ENCODE measurements at regions not wholly inside any gene's neighbourhood (a gene's known extent, or its start where the extent isn't known, plus 50 kb on each side); places are given as distances from the start of the nearest gene placed in this dataset.
A peak's percentile ranks its signal among the peaks of the same experiment; 100 is the strongest.

DNA sequence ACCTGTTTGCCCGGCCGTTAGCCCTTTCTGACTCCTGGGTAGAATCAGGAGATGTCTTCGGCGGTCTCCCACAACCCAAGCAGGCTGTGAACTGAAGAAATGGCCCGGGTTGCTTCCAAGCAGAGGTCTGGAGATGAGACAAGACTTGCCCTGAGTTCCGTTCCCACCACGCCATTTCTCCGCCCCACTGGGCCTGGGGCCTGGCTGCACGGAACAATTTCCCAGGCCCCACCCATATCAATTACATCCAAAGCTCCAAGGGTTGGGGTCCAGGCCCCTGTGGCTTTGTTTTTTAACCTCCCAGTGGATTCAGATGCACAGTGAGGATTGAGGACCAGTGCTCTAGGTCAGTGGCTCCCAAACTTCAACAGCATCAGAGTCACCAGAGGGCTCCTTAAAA is 214.5 kb upstream of the ARID1B start:
- no peak for DNase-seq (ENCODE audit: low read depth)

- DNase-seq (ENCODE audit: low read depth): no peak
These were observed 215.2 kb upstream of the ARID1B start for GRCh38 chr6:156562019-156562418.

DNA sequence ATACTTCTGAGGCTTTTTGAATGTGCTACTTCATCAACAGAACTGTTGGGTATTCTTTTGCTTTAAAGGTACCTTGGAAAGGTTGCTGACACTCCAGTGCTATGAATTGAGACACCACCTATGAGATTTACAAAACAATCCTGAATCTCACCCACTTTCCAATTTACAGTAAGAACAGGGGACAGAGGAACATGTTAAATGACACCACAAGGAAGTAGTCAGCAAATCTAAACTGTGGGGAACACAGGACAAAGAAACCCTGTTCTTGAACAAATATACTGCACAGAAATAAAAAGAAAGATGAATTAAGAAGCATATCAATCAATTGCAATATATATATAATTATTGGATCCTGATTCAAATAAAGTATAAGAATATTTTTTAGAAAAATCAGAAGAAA is 216.7 kb upstream of the ARID1B start:
- no peak for DNase-seq (ENCODE audit: low read depth)

DNA sequence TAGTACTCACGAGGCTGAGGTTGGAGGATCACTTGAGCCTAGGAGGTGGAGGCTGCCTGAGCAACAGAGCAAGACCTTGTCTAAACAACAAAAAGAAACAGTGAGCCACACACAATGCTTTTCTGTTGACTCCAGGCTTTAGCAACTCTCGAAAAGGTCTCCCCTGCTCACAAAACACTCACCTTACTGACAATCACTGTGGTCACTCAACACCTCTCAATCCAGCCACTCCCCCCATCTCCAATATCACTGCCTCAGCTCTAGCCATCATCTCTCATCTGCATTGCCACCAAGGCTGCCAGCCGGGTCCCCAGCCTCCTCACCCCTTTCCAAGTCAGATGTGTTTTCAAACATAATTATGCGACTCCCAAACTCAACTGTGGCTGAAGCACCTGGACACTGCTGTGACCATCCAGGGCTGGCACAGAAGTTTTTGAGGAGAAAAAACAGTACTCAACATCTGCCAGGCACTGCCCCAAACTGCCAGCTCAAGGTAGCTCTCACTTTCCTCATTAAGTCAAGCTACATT is 218.0 kb upstream of the ARID1B start:
- DNase-seq (ENCODE audit: low read depth): no peak

- DNase-seq (ENCODE audit: low read depth): no peak
These were observed 219.3 kb upstream of the ARID1B start for GRCh38 chr6:156557911-156558259.

DNA sequence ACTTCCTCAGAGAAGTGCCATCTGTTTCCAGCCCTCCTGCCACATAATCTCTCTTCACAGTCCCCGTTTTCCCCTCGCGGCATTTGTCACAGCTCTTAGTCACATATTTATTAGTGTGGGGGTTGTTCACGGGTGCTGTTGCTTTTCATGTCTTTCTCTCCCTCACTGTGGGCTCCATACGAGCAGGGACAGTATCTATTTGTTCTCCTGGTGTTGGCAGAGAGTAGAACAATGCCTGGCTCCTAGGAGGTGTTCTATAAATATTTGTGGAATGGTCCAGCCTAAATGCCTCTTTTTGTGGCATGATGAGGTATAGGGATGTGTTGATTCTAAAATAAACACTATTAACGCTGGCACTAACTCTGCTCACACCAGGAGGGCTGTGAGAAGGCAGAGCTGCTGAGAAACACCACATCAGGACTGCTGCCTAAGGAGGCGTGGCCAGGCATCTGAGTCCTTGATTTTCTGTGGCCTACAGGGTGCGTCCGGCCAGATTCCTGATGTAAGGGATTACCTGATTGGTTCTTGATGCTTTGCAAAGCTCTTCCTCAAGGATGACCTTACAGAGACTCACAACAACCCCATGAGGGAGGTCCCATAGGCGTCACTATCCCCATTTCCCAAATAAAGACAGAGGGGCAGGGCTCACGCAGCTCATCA is 219.8 kb upstream of the ARID1B start:
- DNase-seq (ENCODE audit: low read depth): peak; percentile 7

DNA sequence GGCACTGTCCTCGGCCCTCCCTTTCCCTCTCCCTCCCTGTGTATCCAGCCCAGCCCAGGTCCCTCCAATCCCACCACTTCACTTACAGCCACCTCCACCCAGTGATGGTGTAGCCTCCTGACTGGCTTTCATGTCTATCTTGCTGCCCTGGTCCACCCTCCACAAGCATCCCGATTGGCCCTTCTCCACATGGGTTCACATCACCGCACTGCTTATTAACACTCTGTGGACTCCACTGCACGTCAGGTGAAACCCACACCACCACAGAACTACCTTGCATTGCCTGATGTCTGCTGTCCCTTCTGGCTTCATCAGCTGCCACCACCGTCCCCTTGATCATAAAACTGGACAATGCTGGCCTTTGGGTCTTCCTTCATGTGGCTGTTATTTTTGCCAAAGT is 220.4 kb upstream of the ARID1B start:
- no peak for DNase-seq (ENCODE audit: low read depth)

DNA sequence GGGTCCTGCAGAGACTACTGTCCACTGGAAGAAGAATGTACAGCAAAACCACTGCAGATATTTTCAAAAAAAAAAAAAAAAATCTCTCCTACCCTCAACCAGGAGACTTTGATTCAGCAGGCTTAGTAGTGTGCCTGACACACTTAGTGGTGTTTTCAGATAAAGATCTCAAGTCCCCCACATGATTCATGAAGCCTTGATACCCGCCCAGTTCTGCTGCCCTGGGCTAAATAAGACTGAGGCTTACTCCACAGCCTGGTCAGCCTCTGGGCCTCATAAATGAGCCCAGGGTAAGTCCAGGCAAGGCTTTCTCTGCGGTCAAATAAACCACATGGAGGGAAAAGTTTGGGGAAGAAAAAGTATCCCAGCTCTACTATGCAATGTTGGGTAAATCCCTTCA is 222.1 kb upstream of the ARID1B start:
- DNase-seq (ENCODE audit: low read depth): no peak

DNA sequence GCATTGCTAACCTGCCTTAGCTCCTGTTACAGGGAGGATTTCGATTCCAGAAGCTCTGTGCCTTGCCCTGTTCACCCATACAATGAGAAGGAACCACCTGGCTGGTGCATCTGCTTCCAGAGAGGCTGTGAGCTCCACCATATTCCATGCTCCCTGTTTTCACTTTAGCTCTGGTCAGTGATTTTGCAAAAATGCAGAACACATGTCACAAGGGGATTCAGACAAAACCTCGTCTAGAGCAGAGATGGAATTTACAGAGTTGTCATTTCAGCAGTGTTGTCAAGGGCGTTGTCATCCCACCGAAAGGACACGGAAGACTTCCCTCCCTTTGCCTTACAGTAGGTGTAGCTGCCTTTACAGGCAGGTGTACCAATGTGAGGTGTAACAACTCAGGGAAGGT is 223.0 kb upstream of the ARID1B start:
- no peak for DNase-seq (ENCODE audit: low read depth)

GRCh38 chr6:156552849-156553248 is 224.3 kb upstream of the ARID1B start:
- DNase-seq (ENCODE audit: low read depth): no peak

DNA sequence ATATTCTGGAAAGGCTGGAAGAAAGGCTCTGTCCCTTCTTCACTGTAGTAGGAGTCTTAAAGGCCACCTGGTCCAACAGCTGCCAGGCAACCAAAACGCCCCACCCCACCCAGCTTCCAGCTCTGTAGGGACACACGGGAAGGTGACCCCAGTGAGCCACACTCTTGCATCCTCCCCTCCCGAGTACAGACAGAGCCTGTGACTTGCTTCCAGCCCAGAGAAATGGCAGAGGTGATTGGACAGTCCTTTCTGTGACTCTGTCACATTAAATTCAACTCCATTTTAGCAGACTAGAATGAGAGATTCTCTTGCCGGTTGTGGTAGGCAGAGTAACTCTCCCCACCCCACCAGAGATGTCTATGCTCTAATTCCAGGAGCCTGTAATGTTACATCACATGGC is 226.2 kb upstream of the ARID1B start:
- DNase-seq (ENCODE audit: low read depth): no peak

DNA sequence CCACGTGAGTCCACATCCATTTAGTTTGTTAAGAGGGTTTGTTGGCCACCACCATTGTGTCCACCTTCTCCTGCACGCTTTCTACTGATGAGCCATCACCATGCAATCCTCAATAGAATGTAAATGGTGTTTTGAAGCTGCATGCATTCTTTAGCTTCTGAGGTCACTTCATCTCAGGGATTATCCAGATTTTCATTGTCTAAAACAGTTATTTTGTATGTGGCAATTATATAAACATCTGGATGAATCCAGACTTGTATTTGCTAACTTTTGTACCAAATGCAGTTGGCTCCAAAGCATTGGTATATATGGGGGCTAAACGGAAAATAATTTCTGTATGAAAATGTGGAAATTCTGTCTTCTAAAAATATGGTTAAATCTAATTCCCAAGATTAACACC is 231.2 kb upstream of the ARID1B start:
- DNase-seq (ENCODE audit: low read depth): no peak

- no peak for DNase-seq (ENCODE audit: low read depth)
These were observed 232.2 kb upstream of the ARID1B start for GRCh38 chr6:156545021-156545420.

DNA sequence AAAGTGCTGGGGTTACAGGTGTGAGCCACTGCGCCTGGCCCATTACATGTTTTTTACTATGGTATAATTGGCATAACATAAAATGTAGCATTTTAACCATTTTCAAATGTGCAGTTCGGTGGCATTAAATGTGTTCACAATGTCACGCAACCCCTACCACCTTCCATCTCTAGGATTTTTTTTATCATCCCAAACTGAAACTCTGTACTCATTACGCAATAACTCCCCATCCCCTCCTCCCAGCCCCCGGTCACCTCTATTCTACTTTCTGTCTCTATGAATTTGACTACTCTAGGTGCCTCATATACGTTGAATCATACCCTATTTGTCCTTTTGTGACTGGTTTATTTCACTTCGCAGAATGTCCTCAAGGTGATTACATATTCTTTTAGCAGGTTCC is 233.1 kb upstream of the ARID1B start:
- no peak for DNase-seq (ENCODE audit: low read depth)

DNA sequence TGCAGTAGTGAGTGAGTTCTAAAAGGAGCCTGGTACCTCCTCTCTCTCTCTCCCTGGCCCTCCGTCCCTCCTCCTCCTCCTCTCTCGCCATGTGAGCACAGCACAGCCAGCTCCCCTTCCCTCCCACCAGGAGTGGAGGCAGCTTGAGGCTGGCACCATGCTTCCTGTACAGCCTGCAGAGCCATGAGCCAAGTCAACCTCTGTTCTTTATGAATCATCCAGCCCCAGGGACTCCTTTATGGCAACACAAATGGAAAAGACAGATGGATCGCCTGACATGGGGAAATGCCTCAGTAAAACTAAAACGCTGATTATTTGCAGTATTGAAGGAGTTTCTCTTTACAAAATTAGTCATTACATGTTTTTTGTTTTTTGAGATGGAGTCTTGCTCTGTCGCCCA is 233.7 kb upstream of the ARID1B start:
- no peak for DNase-seq (ENCODE audit: low read depth)

GRCh38 chr6:156538875-156539660 is 238.1 kb upstream of the ARID1B start:
- no peak for DNase-seq (ENCODE audit: low read depth)

- DNase-seq (ENCODE audit: low read depth): no peak
These were observed 242.6 kb upstream of the ARID1B start for GRCh38 chr6:156534594-156534993.

DNA sequence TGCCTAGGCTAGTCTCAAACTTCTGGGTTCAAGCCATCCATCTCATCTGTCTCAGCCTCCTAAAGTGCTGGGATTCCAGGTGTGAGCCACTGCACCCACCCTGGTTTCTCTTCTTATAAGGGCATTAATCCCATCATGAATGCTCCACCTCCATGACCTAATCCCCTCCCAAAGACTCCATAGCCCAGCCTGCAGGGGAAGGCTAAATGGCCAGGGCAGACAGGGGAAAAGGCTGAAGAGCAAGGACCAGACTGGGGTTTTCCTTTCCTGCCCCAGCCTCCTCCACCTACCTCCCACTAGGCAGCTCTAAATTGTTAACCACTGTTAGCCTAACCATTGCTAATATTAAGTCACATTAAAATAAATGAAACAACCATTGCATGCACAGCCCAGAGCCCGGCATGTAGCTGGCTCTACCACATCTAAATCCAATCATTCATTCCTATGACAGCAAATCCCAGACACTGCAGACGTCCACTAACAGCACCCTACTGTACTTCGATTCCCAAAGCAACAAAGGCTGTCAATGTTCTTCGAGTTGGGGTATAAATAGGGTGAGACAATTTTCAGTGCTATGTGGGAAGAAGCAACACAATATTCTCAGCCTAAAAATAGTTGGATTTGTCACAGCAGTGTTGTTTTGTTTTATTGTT is 243.2 kb upstream of the ARID1B start:
- DNase-seq (ENCODE audit: low read depth): no peak

DNA sequence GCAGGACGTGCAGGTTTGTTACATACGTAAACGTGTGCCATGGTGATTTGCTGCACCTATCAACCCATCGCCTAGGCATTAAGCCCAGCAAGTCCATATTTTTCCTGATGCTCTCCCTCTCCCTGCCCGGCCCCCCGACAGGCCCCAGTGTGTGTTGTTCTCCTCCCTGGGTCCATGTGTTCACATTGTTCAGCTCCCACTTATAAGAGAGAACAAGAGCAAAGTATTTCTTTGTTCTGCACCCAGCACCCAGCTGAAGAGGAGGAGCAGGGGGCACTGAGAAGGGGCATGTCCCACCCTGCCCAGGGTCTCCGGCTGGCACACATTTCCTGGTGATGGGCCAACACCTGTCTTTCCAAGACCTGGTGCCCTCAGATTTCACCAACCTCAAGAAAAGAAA is 251.1 kb upstream of the ARID1B start:
- no peak for DNase-seq (ENCODE audit: low read depth)

DNA sequence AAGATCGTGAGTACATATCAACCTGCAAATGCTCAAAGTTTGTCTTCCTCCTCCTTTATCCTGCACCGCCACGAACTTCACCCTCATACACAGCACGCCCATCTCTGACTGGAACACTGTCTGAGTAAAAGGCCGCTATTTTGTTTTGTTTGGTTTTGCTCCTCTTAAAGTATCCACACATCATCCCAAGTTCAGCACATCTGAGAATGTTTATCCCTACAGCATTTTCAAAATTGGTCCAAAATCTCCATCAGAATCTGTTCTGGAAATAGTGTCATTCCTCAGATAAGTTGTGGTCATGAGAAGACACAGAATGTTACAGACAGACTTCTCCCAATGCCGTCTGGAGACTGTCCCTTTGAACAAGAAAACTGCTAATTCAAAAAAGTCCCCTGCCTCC is 251.6 kb upstream of the ARID1B start:
- no peak for DNase-seq (ENCODE audit: low read depth)

DNA sequence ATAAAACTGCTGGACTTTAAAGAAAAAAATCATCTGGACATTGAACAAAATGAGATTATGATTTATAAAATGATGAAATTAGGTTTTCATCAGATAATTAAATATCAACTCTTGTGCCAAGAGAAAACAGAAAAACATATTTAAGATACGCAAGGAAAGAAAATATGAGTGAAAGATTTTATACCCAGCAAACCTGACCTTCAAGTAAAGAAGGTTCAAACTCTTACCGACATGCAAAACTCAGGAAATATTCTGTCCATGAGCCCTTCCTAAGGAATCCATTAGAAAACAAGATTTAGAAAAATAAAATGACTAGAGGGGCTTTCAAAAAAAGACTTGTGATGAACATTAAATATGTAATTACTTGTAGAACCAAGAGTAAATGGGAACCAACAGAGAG is 257.2 kb upstream of the ARID1B start:
- DNase-seq (ENCODE audit: low read depth): no peak

- DNase-seq (ENCODE audit: low read depth): no peak
These were observed 260.1 kb upstream of the ARID1B start for GRCh38 chr6:156517088-156517487.

- DNase-seq (ENCODE audit: low read depth): no peak
These were observed 261.9 kb upstream of the ARID1B start for GRCh38 chr6:156515242-156515641.

All from amniotic epithelial cell (primary cell).